Natural killer cell (primary cell): ENCODE measurements at regions not wholly inside any gene's neighbourhood (a gene's known extent, or its start where the extent isn't known, plus 50 kb on each side); places are given as distances from the start of the nearest gene placed in this dataset.

ENCODE experiments used
- ATAC-seq, 3 donors: fragments of 150-1000 bp in 2 of 3; fragments of 200-7000 bp in 1 of 3; cut with Tn5 transposase; 1 replicate in 1 of 3; 2 replicates in 2 of 3; pipeline ENCODE4 v1.10.0; 2021; ENCODE audit warnings: mild to moderate bottlenecking in 2 of 3, moderate library complexity in 2 of 3
- DNase-seq, 2 donors: peaks; one replicate each; pipeline versions ENCODE4 v3.0.0 to v3.0.0-alpha.2; 2013 to 2021; ENCODE audit warnings: mixed read lengths in 1 of 2
- H3K27ac ChIP-seq: one replicate; pipeline ENCODE4 v1.5.1; 2013; ENCODE audit warnings: mild to moderate bottlenecking, low read length
- H3K27me3 ChIP-seq: one replicate; pipeline ENCODE4 v1.6.1; 2013; ENCODE audit warnings: low read length; ENCODE audit not compliant: control insufficient read depth, insufficient read depth
- H3K36me3 ChIP-seq: one replicate; pipeline ENCODE4 v1.6.1; 2013; ENCODE audit warnings: low read length; ENCODE audit not compliant: control insufficient read depth, insufficient read depth
- H3K4me1 ChIP-seq: one replicate; pipeline ENCODE4 v1.6.1; 2013; ENCODE audit warnings: low read length; ENCODE audit not compliant: control insufficient read depth, insufficient read depth
- H3K4me3 ChIP-seq: one replicate; pipeline ENCODE4 v1.5.1; 2013; ENCODE audit warnings: low read length
- H3K9me3 ChIP-seq: one replicate; pipeline ENCODE4 v1.6.1; 2013; ENCODE audit warnings: low read length; ENCODE audit not compliant: control insufficient read depth, insufficient read depth
- H3K27ac Mint-ChIP-seq, 2 donors: one replicate each; pipeline ENCODE4 v1.8.0; 2022; ENCODE audit warnings: mild to moderate bottlenecking in 2 of 2, mixed read lengths in 2 of 2, moderate library complexity in 1 of 2
- H3K27me3 Mint-ChIP-seq, 2 donors: one replicate each; pipeline ENCODE4 v1.8.0; 2022; ENCODE audit warnings: low read depth in 2 of 2, mixed read lengths in 2 of 2
- H3K36me3 Mint-ChIP-seq: one replicate; pipeline ENCODE4 v1.8.0; 2022; ENCODE audit warnings: mixed read lengths
- H3K4me1 Mint-ChIP-seq, 2 donors: one replicate each; pipeline ENCODE4 v1.8.0; 2022; ENCODE audit warnings: mixed read lengths in 2 of 2
- H3K4me3 Mint-ChIP-seq: one replicate; pipeline ENCODE4 v1.8.0; 2022; ENCODE audit warnings: mild to moderate bottlenecking, moderate library complexity, mixed read lengths
- H3K9me3 Mint-ChIP-seq, 2 donors: one replicate each; pipeline ENCODE4 v1.8.0; 2022; ENCODE audit warnings: mixed read lengths in 2 of 2
- CTCF ChIP-seq: fragments of 200-600 bp; IDR thresholded peaks from one replicate; pipeline ENCODE4 v1.8.0; 2022; ENCODE audit warnings: antibody characterized with exemption
- WGBS: methylation state at CpG from one replicate; pipeline ENCODE4 v1.1.7; 2013; ENCODE audit warnings: missing lambda C conversion rate; ENCODE audit not compliant: insufficient coverage; 5-methylcytosine and 5-hydroxymethylcytosine counted together
- intact Hi-C: fragments of 100-400 bp; cut with micrococcal nuclease; formaldehyde crosslinking; loops from one replicate; pipeline ENCODE4 v1.14.2; 2022

- no peaks in the 10 kb centered on the region for H3K4me1 Mint-ChIP-seq
- peaks cover 3 to 14% of the 10 kb centered on the region in 2 donors for H3K27me3 Mint-ChIP-seq
- Histone ChIP-seq H3K4me1 (no peaks in the 10 kb centered on the region), H3K27me3 (no peaks in the 10 kb centered on the region), H3K27ac (no peak overlapping the region), H3K9me3 (no peaks in the 10 kb centered on the region), H3K36me3 (no peaks in the 10 kb centered on the region), H3K4me3 (no peak overlapping the region)
- no peaks in the 10 kb centered on the region for H3K9me3 Mint-ChIP-seq
- 84% methylated on average over 9 of the region's 9 CpGs for WGBS
- H3K4me3 Mint-ChIP-seq: no peak overlapping the region
- ATAC-seq (no peak), DNase-seq (no peak)
- intact Hi-C loops: no loop called here
- H3K36me3 Mint-ChIP-seq: no peaks in the 10 kb centered on the region
- H3K27ac Mint-ChIP-seq: no peak overlapping the region
- no peak for TF ChIP-seq CTCF
These were observed 198.7 kb upstream of the RREB1 start for GRCh38 chr6:6909111-6909510.

GRCh38 chr6:6910734-6911295, 196.9 kb upstream of the RREB1 start:
- H3K4me3 Mint-ChIP-seq: no peak overlapping the region
- peaks cover 3 to 8% of the 10 kb centered on the region in 2 donors for H3K27me3 Mint-ChIP-seq
- Histone ChIP-seq H3K4me1 (peaks cover 4% of the 10 kb centered on the region), H3K4me3 (no peak overlapping the region), H3K27ac (no peak overlapping the region), H3K36me3 (no peaks in the 10 kb centered on the region), H3K27me3 (no peaks in the 10 kb centered on the region), H3K9me3 (no peaks in the 10 kb centered on the region)
- 90% methylated on average over 6 of the region's 6 CpGs for WGBS
- DNase-seq (no peak), ATAC-seq (no peak)
- no peak overlapping the region for H3K27ac Mint-ChIP-seq
- H3K36me3 Mint-ChIP-seq: no peaks in the 10 kb centered on the region
- no peaks in the 10 kb centered on the region for H3K9me3 Mint-ChIP-seq
- peaks cover 0 to 4% of the 10 kb centered on the region in 2 donors for H3K4me1 Mint-ChIP-seq
- no peak for TF ChIP-seq CTCF
- intact Hi-C loops: no loop called here

DNA sequence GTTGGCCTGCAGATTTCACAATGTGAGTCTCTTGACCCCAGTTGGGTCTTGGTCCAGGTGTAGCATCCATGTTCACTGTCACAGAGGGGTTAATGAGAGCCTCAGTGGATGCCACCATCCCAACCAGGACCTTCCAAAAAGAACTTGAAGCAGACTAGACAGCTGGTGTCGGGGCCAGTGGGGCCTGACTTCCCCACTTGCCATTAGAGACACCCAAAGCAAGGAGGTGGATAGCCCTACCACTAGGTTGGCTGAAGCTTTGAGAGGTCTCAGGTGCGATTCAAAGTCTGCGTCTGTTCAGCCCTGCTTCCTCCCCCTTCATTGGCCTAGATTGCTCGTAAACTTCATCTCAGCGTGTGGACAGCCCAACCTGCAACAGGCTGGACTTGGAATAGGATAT, 196.4 kb upstream of the RREB1 start:
- Mint-ChIP-seq H3K4me3 (no peak overlapping the region), H3K27me3 (peaks cover 3 to 8% of the 10 kb centered on the region in 2 donors), H3K27ac (no peak overlapping the region), H3K36me3 (no peaks in the 10 kb centered on the region), H3K9me3 (no peaks in the 10 kb centered on the region), H3K4me1 (peaks cover 0 to 9% of the 10 kb centered on the region in 2 donors)
- Histone ChIP-seq H3K27ac (no peak overlapping the region), H3K4me3 (no peak overlapping the region), H3K9me3 (no peaks in the 10 kb centered on the region), H3K4me1 (peaks cover 4% of the 10 kb centered on the region), H3K27me3 (no peaks in the 10 kb centered on the region), H3K36me3 (no peaks in the 10 kb centered on the region)
- no peak for TF ChIP-seq CTCF
- DNase-seq (no peak), ATAC-seq (no peak)
- intact Hi-C loops: no loop called here
- WGBS: 93% methylated on average over 5 of the region's 5 CpGs
